PC-3 (cell line): ENCODE measurements at regions not wholly inside any gene's neighbourhood (a gene's known extent, or its start where the extent isn't known, plus 50 kb on each side); places are given as distances from the start of the nearest gene placed in this dataset.

Experiments used
- ATAC-seq: fragments of 200-7000 bp; cut with Tn5 transposase; 2 replicates; pipeline ENCODE4 v1.9.1; 2020; ENCODE audit warnings: mild to moderate bottlenecking, moderate library complexity
- BruUV-seq: library from RNA; stranded (reverse); fragments of 400-500 nt; replicated peaks from 2 replicates; lab custom pipeline; 2021; lab: Mats Ljungman, UMichigan
- CTCF ChIA-PET: fragments of 300-600 bp; sonication (Branson Sonifier 250); formaldehyde crosslinking; loops from one replicate; lab custom pipeline; 2022; ENCODE audit warnings: antibody characterized with exemption; lab: Charles Lee
- POLR2A ChIA-PET: fragments of 300-600 bp; sonication (Branson Sonifier 250); formaldehyde crosslinking; loops from one replicate; lab custom pipeline; 2022; ENCODE audit warnings: antibody characterized with exemption; ENCODE audit not compliant: unreplicated experiment; lab: Charles Lee
- DNase-seq: peaks from one replicate; pipeline ENCODE4 v3.0.0-alpha.2; 2015
- H2AFZ ChIP-seq: fragments of 300-600 bp; sonication (generic); 2 replicates; pipeline ENCODE4 v1.6.0; 2016; ENCODE audit warnings: antibody characterized with exemption, low read length
- H3F3A ChIP-seq: fragments of 300-600 bp; sonication (generic); one replicate; pipeline ENCODE4 v1.6.0; 2017; ENCODE audit warnings: antibody characterized with exemption, low read length, control low read depth, mild to moderate bottlenecking; ENCODE audit not compliant: unreplicated experiment
- H3K27ac ChIP-seq: fragments of 300-600 bp; sonication (generic); 2 replicates; pipeline ENCODE4 v1.5.1; 2016; ENCODE audit warnings: mild to moderate bottlenecking, low read length
- H3K27me3 ChIP-seq: fragments of 300-600 bp; sonication (generic); 2 replicates; pipeline ENCODE4 v1.6.1; 2016; ENCODE audit warnings: low read length, mixed read lengths
- H3K36me3 ChIP-seq: fragments of 300-600 bp; sonication (generic); 2 replicates; pipeline ENCODE4 v1.6.1; 2016; ENCODE audit warnings: low read depth, mixed run types, low read length, mixed read lengths
- H3K4me1 ChIP-seq: fragments of 300-600 bp; sonication (generic); 2 replicates; pipeline ENCODE4 v1.5.1; 2016; ENCODE audit warnings: low read length; ENCODE audit not compliant: insufficient read depth
- H3K4me2 ChIP-seq: fragments of 300-600 bp; sonication (generic); 2 replicates; pipeline ENCODE4 v1.6.0; 2016; ENCODE audit warnings: low read length
- H3K4me3 ChIP-seq: fragments of 300-600 bp; sonication (generic); 2 replicates; pipeline ENCODE4 v1.5.1; 2016; ENCODE audit warnings: mild to moderate bottlenecking, low read length, mixed read lengths
- H3K79me2 ChIP-seq: fragments of 300-600 bp; sonication (generic); 2 replicates; pipeline ENCODE4 v1.6.1; 2017; ENCODE audit warnings: low read length, mixed read lengths
- H3K9ac ChIP-seq: fragments of 300-600 bp; sonication (generic); 2 replicates; pipeline ENCODE4 v1.6.0; 2016; ENCODE audit warnings: mild to moderate bottlenecking, low read length
- H3K9me2 ChIP-seq: fragments of 300-600 bp; sonication (generic); replicated peaks from 2 replicates; pipeline ENCODE4 v1.6.1; 2016; ENCODE audit warnings: mixed run types, low read length, mixed read lengths
- H3K9me3 ChIP-seq: fragments of 300-600 bp; sonication (generic); 2 replicates; pipeline ENCODE4 v1.6.1; 2016; ENCODE audit warnings: low read length, mixed read lengths
- H4K20me1 ChIP-seq: fragments of 300-600 bp; sonication (generic); 2 replicates; pipeline ENCODE4 v1.6.1; 2016; ENCODE audit warnings: low read length, mixed read lengths
- CTCF ChIP-seq: fragments of 300-600 bp; sonication (generic); conservative IDR thresholded peaks from 2 replicates; pipeline ENCODE4 v1.5.1; 2017; ENCODE audit warnings: antibody characterized with exemption, low read depth, mild to moderate bottlenecking, low read length
- EZH2 ChIP-seq: fragments of 300-600 bp; sonication (generic); IDR thresholded peaks from one replicate; pipeline ENCODE4 v1.6.1; 2017; ENCODE audit warnings: antibody characterized with exemption, mild to moderate bottlenecking, low read length; ENCODE audit not compliant: unreplicated experiment
- EZH2phosphoT487 ChIP-seq: fragments of 300-600 bp; sonication (generic); IDR thresholded peaks from 2 replicates; pipeline ENCODE4 v1.6.1; 2018; ENCODE audit warnings: mild to moderate bottlenecking, antibody characterized with exemption, low read length, borderline replicate concordance
- intact Hi-C: fragments of 100-400 bp; cut with micrococcal nuclease; formaldehyde crosslinking; loops from 2 replicates; pipeline ENCODE4 v1.9.0; 2023

- Histone ChIP-seq H3K4me1 (no peaks in the 10 kb centered on the region), H3K79me2 (no peaks in the 10 kb centered on the region), H3K36me3 (no peaks in the 10 kb centered on the region), H2AFZ (no peak overlapping the region), H3K4me2 (no peak overlapping the region), H3K4me3 (no peak overlapping the region), H3K27me3 (no peaks in the 10 kb centered on the region), H3K9me2 (no peaks in the 10 kb centered on the region), H3K27ac (no peak overlapping the region), H4K20me1 (no peaks in the 10 kb centered on the region), H3K9me3 (no peaks in the 10 kb centered on the region), H3K9ac (no peak overlapping the region), H3F3A (no peaks in the 10 kb centered on the region)
- DNase-seq (no peak), ATAC-seq (no peak)
- intact Hi-C loops = no loop called here
- ChIA-PET POLR2A (no interaction called here), CTCF (no interaction called here)
- BruUV-seq = no TSS peak
- TF ChIP-seq CTCF = no peak
- TF ChIP-seq EZH2 = no peak
- no peak for TF ChIP-seq EZH2phosphoT487
Measured at GRCh38 chr4:27930976-27931375, 1070.3 kb downstream of the STIM2 start.

GRCh38 chr4:27931584-27931983, 1070.9 kb downstream of the STIM2 start:
- Histone ChIP-seq H3K9me2 (no peaks in the 10 kb centered on the region), H2AFZ (no peak overlapping the region), H3K79me2 (no peaks in the 10 kb centered on the region), H3F3A (no peaks in the 10 kb centered on the region), H3K27me3 (no peaks in the 10 kb centered on the region), H3K27ac (no peak overlapping the region), H4K20me1 (no peaks in the 10 kb centered on the region), H3K4me2 (no peak overlapping the region), H3K9ac (no peak overlapping the region), H3K36me3 (no peaks in the 10 kb centered on the region), H3K9me3 (no peaks in the 10 kb centered on the region), H3K4me3 (no peak overlapping the region), H3K4me1 (no peaks in the 10 kb centered on the region)
- no TSS peak for BruUV-seq
- intact Hi-C loops = no loop called here
- ATAC-seq (no peak), DNase-seq (no peak)
- no peak for TF ChIP-seq EZH2phosphoT487
- TF ChIP-seq EZH2 = no peak
- no peak for TF ChIP-seq CTCF
- POLR2A ChIA-PET = no interaction called here
- CTCF ChIA-PET = no interaction called here

GRCh38 chr4:27934871-27935270, 1074.2 kb downstream of the STIM2 start:
- no peaks in the 10 kb centered on the region for H3K79me2 ChIP-seq
- TF ChIP-seq CTCF (no peak), EZH2 (no peak), EZH2phosphoT487 (no peak)
- intact Hi-C loops = no loop called here

More at GRCh38 chr4:27934871-27935270, 1074.2 kb downstream of the STIM2 start:
- no peaks in the 10 kb centered on the region for H3K9me2 ChIP-seq
- no peaks in the 10 kb centered on the region for H3K36me3 ChIP-seq
- no peak overlapping the region for H3K4me2 ChIP-seq
- H3K27ac ChIP-seq = no peak overlapping the region
- ATAC-seq (no peak), DNase-seq (no peak)
- no peaks in the 10 kb centered on the region for H3K9me3 ChIP-seq
- H3K27me3 ChIP-seq = no peaks in the 10 kb centered on the region
- CTCF ChIA-PET = no interaction called here
- POLR2A ChIA-PET = no interaction called here
- H2AFZ ChIP-seq = no peak overlapping the region
- BruUV-seq = no TSS peak
- H3K4me1 ChIP-seq = no peaks in the 10 kb centered on the region
- no peaks in the 10 kb centered on the region for H3F3A ChIP-seq
- no peaks in the 10 kb centered on the region for H4K20me1 ChIP-seq
- H3K4me3 ChIP-seq = no peak overlapping the region
- H3K9ac ChIP-seq = no peak overlapping the region
